CD4-positive, alpha-beta memory T cell (primary cell): ENCODE measurements at regions not wholly inside any gene's neighbourhood (a gene's known extent, or its start where the extent isn't known, plus 50 kb on each side); places are given as distances from the start of the nearest gene placed in this dataset.

ENCODE experiments used
- CTCF ChIA-PET: fragments of 350-600 bp; sonication (Branson Sonifier 250); formaldehyde crosslinking; loops from one replicate; lab custom pipeline; 2021; ENCODE audit warnings: inconsistent platforms; ENCODE audit not compliant: partially characterized antibody; lab: Charles Lee
- POLR2A ChIA-PET: fragments of 350-600 bp; sonication (Branson Sonifier 250); formaldehyde crosslinking; loops from one replicate; lab custom pipeline; 2021; ENCODE audit not compliant: partially characterized antibody; lab: Charles Lee
- DNase-seq, 5 donors: peaks; one replicate each; pipeline versions ENCODE4 v3.0.0 to v3.0.0-alpha.2; 2020 to 2022; ENCODE audit warnings: mixed read lengths in 1 of 5
- H3K27ac ChIP-seq: one replicate; pipeline ENCODE4 v1.7.0; 2013; ENCODE audit warnings: low read depth, low read length
- H3K27me3 ChIP-seq: 2 replicates; pipeline ENCODE4 v1.7.0; 2013; ENCODE audit warnings: mild to moderate bottlenecking, low read length, moderate library complexity; ENCODE audit not compliant: insufficient read depth
- H3K36me3 ChIP-seq: 2 replicates; pipeline ENCODE4 v1.7.0; 2013; ENCODE audit warnings: mild to moderate bottlenecking, low read length, moderate library complexity; ENCODE audit not compliant: insufficient read depth
- H3K4me1 ChIP-seq: 2 replicates; pipeline ENCODE4 v1.7.0; 2013; ENCODE audit warnings: mild to moderate bottlenecking, low read length, moderate library complexity; ENCODE audit not compliant: insufficient read depth
- H3K4me3 ChIP-seq, 2 donors: one replicate each; pipeline ENCODE4 v1.7.0; 2013; ENCODE audit warnings: low read length in 2 of 2, mild to moderate bottlenecking in 1 of 2
- H3K9me3 ChIP-seq, 2 donors: one replicate each; pipeline ENCODE4 v1.7.0; 2013; ENCODE audit warnings: low read length in 2 of 2, control low read depth in 1 of 2; ENCODE audit not compliant: control insufficient read depth in 1 of 2
- H3K27ac Mint-ChIP-seq, 7 donors: one replicate each; pipeline ENCODE4 v1.8.0; 2020 to 2021; ENCODE audit warnings: mixed read lengths in 7 of 7, mild to moderate bottlenecking in 6 of 7, inconsistent platforms in 3 of 7, moderate library complexity in 3 of 7
- H3K27me3 Mint-ChIP-seq, 2 donors: one replicate each; pipeline ENCODE4 v1.8.0; 2020 to 2021; ENCODE audit warnings: mixed read lengths in 2 of 2
- H3K36me3 Mint-ChIP-seq, 2 donors: one replicate each; pipeline ENCODE4 v1.8.0; 2020 to 2021; ENCODE audit warnings: mixed read lengths in 2 of 2, inconsistent platforms in 1 of 2, mild to moderate bottlenecking in 1 of 2
- H3K4me1 Mint-ChIP-seq, 4 donors: one replicate each; pipeline ENCODE4 v1.8.0; 2020 to 2021; ENCODE audit warnings: mixed read lengths in 4 of 4, mild to moderate bottlenecking in 1 of 4
- H3K4me3 Mint-ChIP-seq, 8 donors: one replicate each; pipeline ENCODE4 v1.8.0; 2020 to 2021; ENCODE audit warnings: mixed read lengths in 8 of 8, mild to moderate bottlenecking in 7 of 8, moderate library complexity in 6 of 8, inconsistent platforms in 3 of 8
- H3K9me3 Mint-ChIP-seq, 8 donors: one replicate each; pipeline ENCODE4 v1.8.0; 2020 to 2021; ENCODE audit warnings: mixed read lengths in 8 of 8, mild to moderate bottlenecking in 5 of 8, inconsistent platforms in 3 of 8, moderate library complexity in 1 of 8
- intact Hi-C: fragments of 100-400 bp; cut with micrococcal nuclease; formaldehyde crosslinking; loops from one replicate; pipeline ENCODE4 v1.15.1; 2023

- Histone ChIP-seq H3K9me3 (no peaks in the 10 kb centered on the region), H3K4me3 (no peak overlapping the region), H3K4me1 (no peaks in the 10 kb centered on the region), H3K36me3 (no peaks in the 10 kb centered on the region), H3K27ac (no peak overlapping the region), H3K27me3 (no peaks in the 10 kb centered on the region)
- peaks cover 0 to 22% (median 4%) of the 10 kb centered on the region in 8 donors for H3K9me3 Mint-ChIP-seq
- intact Hi-C loops: no loop called here
- no peak overlapping the region for H3K27ac Mint-ChIP-seq
- DNase-seq: no peak
- CTCF ChIA-PET: no interaction called here
- POLR2A ChIA-PET: no interaction called here
- H3K4me3 Mint-ChIP-seq: no peak overlapping the region
- no peaks in the 10 kb centered on the region for H3K36me3 Mint-ChIP-seq
- no peaks in the 10 kb centered on the region for H3K4me1 Mint-ChIP-seq
- H3K27me3 Mint-ChIP-seq: no peaks in the 10 kb centered on the region
Observed at GRCh38 chr7:48992816-48993215, 68.5 kb downstream of the CDC14C start.

GRCh38 chr7:49001610-49002033, 77.3 kb downstream of the CDC14C start:
- Mint-ChIP-seq H3K4me1 (no peaks in the 10 kb centered on the region), H3K27me3 (no peaks in the 10 kb centered on the region), H3K4me3 (no peak overlapping the region), H3K36me3 (no peaks in the 10 kb centered on the region), H3K27ac (no peak overlapping the region), H3K9me3 (peaks cover 0 to 23% (median 5%) of the 10 kb centered on the region in 8 donors)
- H3K36me3 ChIP-seq: no peaks in the 10 kb centered on the region
- DNase-seq: no peak
- no peak overlapping the region for H3K27ac ChIP-seq
- H3K9me3 ChIP-seq: no peaks in the 10 kb centered on the region
- H3K27me3 ChIP-seq: no peaks in the 10 kb centered on the region
- H3K4me1 ChIP-seq: no peaks in the 10 kb centered on the region
- CTCF ChIA-PET: no interaction called here
- intact Hi-C loops: no loop called here
- no peak overlapping the region for H3K4me3 ChIP-seq
- POLR2A ChIA-PET: no interaction called here

- Mint-ChIP-seq H3K4me1 (no peaks in the 10 kb centered on the region), H3K9me3 (peaks cover 3 to 36% (median 20%) of the 10 kb centered on the region in 8 donors), H3K27me3 (no peaks in the 10 kb centered on the region), H3K36me3 (no peaks in the 10 kb centered on the region), H3K27ac (no peak overlapping the region), H3K4me3 (no peak overlapping the region)
- H3K27ac ChIP-seq: no peak overlapping the region
- H3K27me3 ChIP-seq: no peaks in the 10 kb centered on the region
- no peaks in the 10 kb centered on the region for H3K36me3 ChIP-seq
- no peaks in the 10 kb centered on the region for H3K4me1 ChIP-seq
- DNase-seq: no peak
- CTCF ChIA-PET: no interaction called here
- intact Hi-C loops: no loop called here
- no peak overlapping the region for H3K4me3 ChIP-seq
- POLR2A ChIA-PET: no interaction called here
- H3K9me3 ChIP-seq: no peaks in the 10 kb centered on the region
Observed at GRCh38 chr7:49010717-49011116, 86.4 kb downstream of the CDC14C start.

GRCh38 chr7:49014870-49015269, 90.5 kb downstream of the CDC14C start:
- H3K4me1 ChIP-seq: no peaks in the 10 kb centered on the region
- Mint-ChIP-seq H3K36me3 (no peaks in the 10 kb centered on the region), H3K9me3 (peaks cover 7 to 34% (median 15%) of the 10 kb centered on the region in 8 donors), H3K27me3 (no peaks in the 10 kb centered on the region), H3K27ac (no peak overlapping the region), H3K4me1 (no peaks in the 10 kb centered on the region), H3K4me3 (no peak overlapping the region)
- no peaks in the 10 kb centered on the region for H3K27me3 ChIP-seq
- ChIA-PET POLR2A (no interaction called here), CTCF (no interaction called here)
- intact Hi-C loops: no loop called here
- no peaks in the 10 kb centered on the region for H3K9me3 ChIP-seq
- no peaks in the 10 kb centered on the region for H3K36me3 ChIP-seq
- H3K4me3 ChIP-seq: no peak overlapping the region
- DNase-seq: no peak
- H3K27ac ChIP-seq: no peak overlapping the region

GRCh38 chr7:49020145-49020544, 95.8 kb downstream of the CDC14C start:
- Mint-ChIP-seq H3K36me3 (no peaks in the 10 kb centered on the region), H3K27me3 (no peaks in the 10 kb centered on the region), H3K4me1 (no peaks in the 10 kb centered on the region), H3K27ac (no peak overlapping the region), H3K4me3 (no peak overlapping the region), H3K9me3 (peaks cover 2 to 14% (median 9%) of the 10 kb centered on the region in 8 donors)
- Histone ChIP-seq H3K27me3 (no peaks in the 10 kb centered on the region), H3K27ac (no peak overlapping the region), H3K9me3 (no peaks in the 10 kb centered on the region), H3K4me1 (no peaks in the 10 kb centered on the region), H3K4me3 (no peak overlapping the region), H3K36me3 (no peaks in the 10 kb centered on the region)
- no peak for DNase-seq
- ChIA-PET CTCF (interaction anchor here (1.5 kb wide), 1 partner anchor 10 kb away, joined by 5 read pairs; no protein-coding TSS in a partner anchor), POLR2A (no interaction called here)
- intact Hi-C loops: no loop called here

GRCh38 chr7:49022448-49022847, 98.1 kb downstream of the CDC14C start:
- no peaks in the 10 kb centered on the region for H3K36me3 ChIP-seq
- H3K4me1 ChIP-seq: no peaks in the 10 kb centered on the region
- H3K4me3 ChIP-seq: no peak overlapping the region
- no peaks in the 10 kb centered on the region for H3K9me3 ChIP-seq
- H3K4me3 Mint-ChIP-seq: no peak overlapping the region
- H3K27ac ChIP-seq: no peak overlapping the region
- intact Hi-C loops: no loop called here
- no peaks in the 10 kb centered on the region for H3K27me3 Mint-ChIP-seq
- peaks cover 0 to 10% (median 6%) of the 10 kb centered on the region in 8 donors for H3K9me3 Mint-ChIP-seq
- H3K27ac Mint-ChIP-seq: no peak overlapping the region
- POLR2A ChIA-PET: no interaction called here
- CTCF ChIA-PET: no interaction called here
- H3K36me3 Mint-ChIP-seq: no peaks in the 10 kb centered on the region
- H3K27me3 ChIP-seq: no peaks in the 10 kb centered on the region
- no peak for DNase-seq
- H3K4me1 Mint-ChIP-seq: no peaks in the 10 kb centered on the region

- no peaks in the 10 kb centered on the region for H3K27me3 Mint-ChIP-seq
- Histone ChIP-seq H3K9me3 (no peaks in the 10 kb centered on the region), H3K27me3 (no peaks in the 10 kb centered on the region), H3K4me3 (no peak overlapping the region), H3K4me1 (no peaks in the 10 kb centered on the region), H3K27ac (no peak overlapping the region), H3K36me3 (no peaks in the 10 kb centered on the region)
- DNase-seq: no peak
- intact Hi-C loops: no loop called here
- H3K9me3 Mint-ChIP-seq: peaks cover 0 to 12% (median 6%) of the 10 kb centered on the region in 8 donors
- no peak overlapping the region for H3K4me3 Mint-ChIP-seq
- H3K27ac Mint-ChIP-seq: no peak overlapping the region
- CTCF ChIA-PET: no interaction called here
- no peaks in the 10 kb centered on the region for H3K4me1 Mint-ChIP-seq
- no peaks in the 10 kb centered on the region for H3K36me3 Mint-ChIP-seq
- POLR2A ChIA-PET: no interaction called here
Observed at GRCh38 chr7:49023345-49024328, 99.3 kb downstream of the CDC14C start.
